Endodermal cell (in vitro differentiated cells): ENCODE measurements at regions not wholly inside any gene's neighbourhood (a gene's known extent, or its start where the extent isn't known, plus 50 kb on each side); places are given as distances from the start of the nearest gene placed in this dataset.

ENCODE experiments used
- DNase-seq: peaks from one replicate; pipeline ENCODE4 v3.0.0-alpha.2; 2017
- H3K27ac ChIP-seq: 2 replicates; pipeline ENCODE4 v1.5.1; 2013; ENCODE audit warnings: mild to moderate bottlenecking, low read depth, low read length, moderate library complexity
- H3K27me3 ChIP-seq: 2 replicates; pipeline ENCODE4 v1.6.1; 2013; ENCODE audit warnings: mild to moderate bottlenecking, low read length, moderate library complexity; ENCODE audit not compliant: insufficient read depth, control insufficient read depth, poor library complexity, severe bottlenecking
- H3K36me3 ChIP-seq: 2 replicates; pipeline ENCODE4 v1.7.0; 2013; ENCODE audit warnings: mild to moderate bottlenecking, low read length, moderate library complexity; ENCODE audit not compliant: control insufficient read depth, insufficient read depth
- H3K4me1 ChIP-seq: one replicate; pipeline ENCODE4 v1.7.0; 2013; ENCODE audit warnings: low read length; ENCODE audit not compliant: control insufficient read depth, insufficient read depth
- H3K4me3 ChIP-seq: 2 replicates; pipeline ENCODE4 v1.5.1; 2013; ENCODE audit warnings: mild to moderate bottlenecking, low read length, moderate library complexity
- H3K9ac ChIP-seq: 2 replicates; pipeline ENCODE4 v1.6.1; 2013; ENCODE audit warnings: mild to moderate bottlenecking, low read length, moderate library complexity; ENCODE audit not compliant: poor library complexity, severe bottlenecking; ENCODE audit errors: extremely low read depth
- H3K9me3 ChIP-seq: 2 replicates; pipeline ENCODE4 v1.6.1; 2013; ENCODE audit warnings: mild to moderate bottlenecking, low read length, moderate library complexity; ENCODE audit not compliant: control insufficient read depth
- H3K27ac Mint-ChIP-seq: 2 replicates; pipeline ENCODE4 v1.8.0; 2020; ENCODE audit warnings: mixed read lengths
- H3K27me3 Mint-ChIP-seq: 2 replicates; pipeline ENCODE4 v1.8.0; 2021; ENCODE audit warnings: mild to moderate bottlenecking, mixed read lengths; ENCODE audit not compliant: insufficient read depth
- H3K36me3 Mint-ChIP-seq: 2 replicates; pipeline ENCODE4 v1.8.0; 2020; ENCODE audit warnings: low read depth, mixed read lengths
- H3K4me1 Mint-ChIP-seq: 2 replicates; pipeline ENCODE4 v1.8.0; 2020; ENCODE audit warnings: mixed read lengths
- H3K4me3 Mint-ChIP-seq: 2 replicates; pipeline ENCODE4 v1.8.0; 2020; ENCODE audit warnings: mild to moderate bottlenecking, moderate library complexity, mixed read lengths
- H3K9me3 Mint-ChIP-seq: 2 replicates; pipeline ENCODE4 v1.8.0; 2020; ENCODE audit warnings: mild to moderate bottlenecking, mixed read lengths
- CTCF ChIP-seq: fragments of 200-600 bp; sonication (generic); conservative IDR thresholded peaks from 2 replicates; pipeline ENCODE4 v1.5.0; 2021; ENCODE audit warnings: antibody characterized with exemption, mild to moderate bottlenecking
- WGBS, 2 experiments: methylation state at CpG; one replicate each; pipeline versions ENCODE4 v1.1.5 to v1.1.7; 2013; ENCODE audit warnings: missing lambda C conversion rate in 2 of 2, mixed read lengths in 1 of 2; ENCODE audit not compliant: insufficient coverage in 1 of 2, insufficient read length in 1 of 2; 5-methylcytosine and 5-hydroxymethylcytosine counted together

GRCh38 chr22:22127100-22127499 lies 117.5 kb upstream of the VPREB1 start:
- Histone ChIP-seq H3K9me3 (no peaks in the 10 kb centered on the region), H3K36me3 (no peaks in the 10 kb centered on the region), H3K27me3 (peaks cover 42% of the 10 kb centered on the region), H3K4me3 (no peak overlapping the region), H3K4me1 (no peaks in the 10 kb centered on the region), H3K9ac (no peak overlapping the region), H3K27ac (no peak overlapping the region)
- TF ChIP-seq CTCF: no peak
- Mint-ChIP-seq H3K4me3 (no peak overlapping the region), H3K36me3 (no peaks in the 10 kb centered on the region), H3K27ac (no peak overlapping the region), H3K9me3 (peaks cover 5% of the 10 kb centered on the region), H3K27me3 (peaks cover 90% of the 10 kb centered on the region), H3K4me1 (no peaks in the 10 kb centered on the region)
- 94 to 95% methylated on average over 4 to 5 of the region's 5 CpGs for WGBS, 2 experiments
- no peak for DNase-seq

- Mint-ChIP-seq H3K36me3 (no peaks in the 10 kb centered on the region), H3K27me3 (peaks cover 90% of the 10 kb centered on the region), H3K4me3 (no peak overlapping the region), H3K9me3 (no peaks in the 10 kb centered on the region), H3K27ac (no peak overlapping the region), H3K4me1 (no peaks in the 10 kb centered on the region)
- Histone ChIP-seq H3K9ac (no peak overlapping the region), H3K36me3 (no peaks in the 10 kb centered on the region), H3K27me3 (peaks cover 51% of the 10 kb centered on the region), H3K9me3 (no peaks in the 10 kb centered on the region), H3K27ac (no peak overlapping the region), H3K4me1 (no peaks in the 10 kb centered on the region), H3K4me3 (no peak overlapping the region)
- WGBS, 2 experiments: 85 to 100% methylated on average over 5 to 24 of the region's 24 CpGs
- DNase-seq: no peak
- TF ChIP-seq CTCF: no peak
These were observed 118.8 kb upstream of the VPREB1 start for GRCh38 chr22:22125579-22126468.

GRCh38 chr22:22125028-22125578 lies 119.5 kb upstream of the VPREB1 start:
- H3K9me3 Mint-ChIP-seq: no peaks in the 10 kb centered on the region
- Histone ChIP-seq H3K9ac (no peak overlapping the region), H3K36me3 (no peaks in the 10 kb centered on the region), H3K4me3 (no peak overlapping the region), H3K27me3 (peaks cover 50% of the 10 kb centered on the region), H3K9me3 (no peaks in the 10 kb centered on the region), H3K27ac (no peak overlapping the region), H3K4me1 (no peaks in the 10 kb centered on the region)
- TF ChIP-seq CTCF: no peak
- 89% methylated on average over 5 to 19 of the region's 19 CpGs for WGBS, 2 experiments
- no peaks in the 10 kb centered on the region for H3K4me1 Mint-ChIP-seq
- no peak overlapping the region for H3K4me3 Mint-ChIP-seq
- no peak for DNase-seq
- H3K36me3 Mint-ChIP-seq: no peaks in the 10 kb centered on the region
- no peak overlapping the region for H3K27ac Mint-ChIP-seq
- peaks cover 90% of the 10 kb centered on the region for H3K27me3 Mint-ChIP-seq
